H1 (cell line): ENCODE measurements at regions not wholly inside any gene's neighbourhood (a gene's known extent, or its start where the extent isn't known, plus 50 kb on each side); places are given as distances from the start of the nearest gene placed in this dataset.

ENCODE experiments used
- CTCF ChIA-PET: fragments of 300-600 bp; sonication (Branson Sonifier 250); formaldehyde crosslinking; loops from one replicate; lab custom pipeline; 2021; ENCODE audit not compliant: partially characterized antibody; lab: Charles Lee
- POLR2A ChIA-PET: fragments of 300-600 bp; sonication (Branson Sonifier 250); formaldehyde crosslinking; loops from one replicate; lab custom pipeline; 2021; ENCODE audit warnings: inconsistent platforms; ENCODE audit not compliant: partially characterized antibody; lab: Charles Lee
- DNase-seq, 2 experiments: peaks; one replicate each; pipeline versions ENCODE4 v3.0.0 to v3.0.0-alpha.2; 2010 to 2022; ENCODE audit warnings: low spot score in 2 of 2, low read depth in 1 of 2, mixed read lengths in 1 of 2
- FAIRE-seq: peaks from 2 replicates; lab custom pipeline; 2011; peaks lifted over from hg19 to GRCh38; lab: Jason Lieb, UNC
- H2AFZ ChIP-seq: 2 replicates; pipeline ENCODE4 v1.8.1; 2012; ENCODE audit warnings: low read length, inconsistent platforms
- H2AK5ac ChIP-seq: 2 replicates; pipeline ENCODE4 v1.6.1; 2013; ENCODE audit warnings: low read depth, low read length
- H2BK120ac ChIP-seq: replicated peaks from 2 replicates; pipeline ENCODE3; 2013; ENCODE audit warnings: low read depth, low read length, inconsistent platforms
- H2BK12ac ChIP-seq: 2 replicates; pipeline ENCODE4 v1.6.1; 2013; ENCODE audit warnings: low read depth, low read length
- H2BK15ac ChIP-seq: 2 replicates; pipeline ENCODE4 v1.6.1; 2013; ENCODE audit warnings: low read length
- H2BK20ac ChIP-seq: 2 replicates; pipeline ENCODE4 v1.6.1; 2013; ENCODE audit warnings: low read length
- H2BK5ac ChIP-seq: 2 replicates; pipeline ENCODE4 v1.6.1; 2013; ENCODE audit warnings: low read depth, low read length
- H3K14ac ChIP-seq: 2 replicates; pipeline ENCODE4 v1.6.1; 2013; ENCODE audit warnings: inconsistent platforms; ENCODE audit not compliant: insufficient read length
- H3K18ac ChIP-seq: 2 replicates; pipeline ENCODE4 v1.6.1; 2013; ENCODE audit warnings: low read length; ENCODE audit errors: extremely low read depth
- H3K23ac ChIP-seq: 2 replicates; pipeline ENCODE4 v1.6.1; 2013; ENCODE audit warnings: inconsistent platforms; ENCODE audit not compliant: insufficient read length
- H3K23me2 ChIP-seq: 2 replicates; pipeline ENCODE4 v1.6.1; 2013; ENCODE audit warnings: low read depth, low read length
- H3K27ac ChIP-seq: 2 replicates; pipeline ENCODE4 v1.6.1; 2011; ENCODE audit warnings: low read depth, low read length, inconsistent platforms
- H3K27me3 ChIP-seq, 4 experiments: replicated peaks in 1 of 4; 1 replicate in 1 of 4; 2 replicates in 3 of 4; pipeline versions ENCODE4 v1.6.1 to v1.8.1; 2011 to 2013; ENCODE audit warnings: low read length in 3 of 4, mild to moderate bottlenecking in 3 of 4, inconsistent platforms in 2 of 4, mixed read lengths in 2 of 4, moderate library complexity in 1 of 4; ENCODE audit not compliant: control insufficient read depth in 3 of 4, insufficient read depth in 3 of 4; ENCODE audit errors: extremely low read depth in 1 of 4
- H3K36me3 ChIP-seq, 4 experiments: 2 replicates each; pipeline versions ENCODE4 v1.6.1 to v1.8.1; 2011 to 2013; ENCODE audit warnings: mild to moderate bottlenecking in 4 of 4, low read length in 3 of 4, moderate library complexity in 2 of 4, control low read depth in 1 of 4, inconsistent platforms in 1 of 4; ENCODE audit not compliant: insufficient read depth in 4 of 4, control insufficient read depth in 2 of 4
- H3K4ac ChIP-seq: replicated peaks from 2 replicates; pipeline ENCODE3; 2013; ENCODE audit warnings: low read length, low read depth, mixed read lengths, inconsistent platforms; ENCODE audit not compliant: insufficient read length
- H3K4me1 ChIP-seq, 4 experiments: replicated peaks in 1 of 4; 1 replicate in 1 of 4; 2 replicates in 3 of 4; pipeline versions ENCODE4 v1.6.1 to v1.8.1; 2011 to 2013; ENCODE audit warnings: low read length in 3 of 4, inconsistent platforms in 2 of 4, mixed read lengths in 1 of 4; ENCODE audit not compliant: insufficient read depth in 4 of 4, control insufficient read depth in 3 of 4
- H3K4me2 ChIP-seq, 2 experiments: 2 replicates each; pipeline versions ENCODE4 v1.6.1 to v1.8.1; 2011 to 2013; ENCODE audit warnings: low read depth in 2 of 2, low read length in 2 of 2, control low read depth in 1 of 2, inconsistent platforms in 1 of 2, mild to moderate bottlenecking in 1 of 2; ENCODE audit not compliant: insufficient read depth in 1 of 2
- H3K4me3 ChIP-seq, 4 experiments: fragments of 200-600, 300-600 bp in 1 of 4; sonication (generic), shearing (Covaris generic), sonication (Bioruptor Twin) in 1 of 4; 2 replicates each; pipeline versions ENCODE4 v1.5.1 to v1.8.1; 2011 to 2016; ENCODE audit warnings: low read length in 4 of 4, low read depth in 3 of 4, control low read depth in 2 of 4, inconsistent platforms in 2 of 4, mild to moderate bottlenecking in 2 of 4, mixed read lengths in 1 of 4, moderate library complexity in 1 of 4; ENCODE audit not compliant: insufficient read depth in 2 of 4; ENCODE audit errors: extremely low read depth in 1 of 4
- H3K56ac ChIP-seq: replicated peaks from 2 replicates; pipeline ENCODE3; 2013; ENCODE audit warnings: low read depth, mild to moderate bottlenecking, mixed read lengths, low read length, inconsistent platforms; ENCODE audit not compliant: insufficient read length
- H3K79me1 ChIP-seq: 2 replicates; pipeline ENCODE4 v1.6.1; 2013; ENCODE audit warnings: low read depth, low read length, control low read depth
- H3K79me2 ChIP-seq, 2 experiments: 2 replicates each; pipeline versions ENCODE4 v1.6.1 to v1.8.1; 2012 to 2013; ENCODE audit warnings: low read length in 2 of 2, mild to moderate bottlenecking in 2 of 2, inconsistent platforms in 1 of 2; ENCODE audit not compliant: insufficient read depth in 2 of 2, control insufficient read depth in 1 of 2
- H3K9ac ChIP-seq, 4 experiments: replicated peaks in 1 of 4; 1 replicate in 1 of 4; 2 replicates in 3 of 4; pipeline versions ENCODE4 v1.6.1 to v1.8.1; 2011 to 2013; ENCODE audit warnings: low read depth in 3 of 4, low read length in 3 of 4, control low read depth in 2 of 4, mild to moderate bottlenecking in 2 of 4, moderate library complexity in 2 of 4, inconsistent platforms in 1 of 4; ENCODE audit errors: extremely low read depth in 1 of 4
- H3K9me3 ChIP-seq, 2 experiments: 2 replicates each; pipeline versions ENCODE4 v1.6.1 to v1.8.1; 2012 to 2013; ENCODE audit warnings: mild to moderate bottlenecking in 2 of 2, moderate library complexity in 2 of 2, control low read depth in 1 of 2, inconsistent platforms in 1 of 2, low read depth in 1 of 2, low read length in 1 of 2, mixed read lengths in 1 of 2; ENCODE audit not compliant: insufficient read depth in 2 of 2
- H4K20me1 ChIP-seq, 2 experiments: replicated peaks in 1 of 2; 2 replicates each; pipeline versions ENCODE3 to v1.8.1; 2011 to 2013; ENCODE audit warnings: inconsistent platforms in 2 of 2, low read length in 2 of 2, mild to moderate bottlenecking in 1 of 2; ENCODE audit not compliant: insufficient read depth in 2 of 2, control insufficient read depth in 1 of 2
- H4K5ac ChIP-seq: 2 replicates; pipeline ENCODE4 v1.6.1; 2013; ENCODE audit warnings: low read length, low read depth, mixed read lengths, inconsistent platforms; ENCODE audit not compliant: insufficient read length
- H4K8ac ChIP-seq: 2 replicates; pipeline ENCODE4 v1.8.0; 2013; ENCODE audit warnings: mild to moderate bottlenecking, moderate library complexity, low read length, inconsistent platforms; ENCODE audit not compliant: insufficient read depth; ENCODE audit errors: extremely low read depth
- H4K91ac ChIP-seq: replicated peaks from 2 replicates; pipeline ENCODE3; 2013; ENCODE audit warnings: low read length, mixed read lengths, inconsistent platforms; ENCODE audit not compliant: insufficient read length
- ATF2 ChIP-seq: IDR thresholded peaks from 2 replicates; pipeline ENCODE4 v1.6.1; 2012; ENCODE audit warnings: low read length, inconsistent platforms
- CBX8 ChIP-seq: fragments of 300-800, 300-1000 bp; sonication (generic); IDR thresholded peaks from 2 replicates; pipeline ENCODE4 v1.7.1; 2016; ENCODE audit warnings: low read depth, low read length, borderline replicate concordance
- EGR1 ChIP-seq: IDR thresholded peaks from 2 replicates; pipeline ENCODE4 v1.6.1; 2011; ENCODE audit warnings: low read depth, low read length, borderline replicate concordance
- EZH2 ChIP-seq: fragments of 200-600 bp; sonication (generic); IDR thresholded peaks from 2 replicates; pipeline ENCODE4 v1.7.1; 2012; ENCODE audit warnings: low read depth, mild to moderate bottlenecking, moderate library complexity, low read length, inconsistent platforms; ENCODE audit not compliant: severe bottlenecking
- GTF2F1 ChIP-seq: IDR thresholded peaks from 2 replicates; pipeline ENCODE4 v1.6.1; 2012; ENCODE audit warnings: low read depth, low read length, improper control_type of control experiment, borderline replicate concordance
- KDM4A ChIP-seq: IDR thresholded peaks from one replicate; pipeline ENCODE4 v1.7.1; 2012; ENCODE audit warnings: low read depth, mild to moderate bottlenecking, moderate library complexity, low read length, inconsistent platforms; ENCODE audit not compliant: severe bottlenecking
- RFX5 ChIP-seq: IDR thresholded peaks from 2 replicates; pipeline ENCODE4 v1.6.1; 2011; ENCODE audit warnings: low read depth, low read length, improper control_type of control experiment, borderline replicate concordance
- SIN3A ChIP-seq, 2 experiments: IDR thresholded peaks in 1 of 2; conservative IDR thresholded peaks in 1 of 2; 2 replicates each; pipeline ENCODE4 v1.6.1; 2011 to 2012; ENCODE audit warnings: low read length in 2 of 2, improper control_type of control experiment in 1 of 2, low read depth in 1 of 2, mild to moderate bottlenecking in 1 of 2
- TAF7 ChIP-seq: optimal IDR thresholded peaks from 2 replicates; pipeline ENCODE3; 2011; ENCODE audit warnings: low read depth, mild to moderate bottlenecking, inconsistent platforms, low read length, moderate library complexity, borderline replicate concordance
- WGBS, 2 experiments: shearing (Covaris generic) in 1 of 2; methylation state at CpG; one replicate each; pipeline versions ENCODE4 v1.1.6 to v1.1.7; 2013 to 2015; ENCODE audit warnings: low lambda C conversion rate in 2 of 2, mixed read lengths in 2 of 2, inconsistent platforms in 1 of 2, low coverage in 1 of 2, missing lambda C conversion rate in 1 of 2; ENCODE audit not compliant: insufficient replicate concordance in 2 of 2, insufficient coverage in 1 of 2, insufficient read length in 1 of 2; ENCODE audit errors: extremely low coverage in 1 of 2, missing lambda C conversion rate in 1 of 2; 5-methylcytosine and 5-hydroxymethylcytosine counted together

DNA sequence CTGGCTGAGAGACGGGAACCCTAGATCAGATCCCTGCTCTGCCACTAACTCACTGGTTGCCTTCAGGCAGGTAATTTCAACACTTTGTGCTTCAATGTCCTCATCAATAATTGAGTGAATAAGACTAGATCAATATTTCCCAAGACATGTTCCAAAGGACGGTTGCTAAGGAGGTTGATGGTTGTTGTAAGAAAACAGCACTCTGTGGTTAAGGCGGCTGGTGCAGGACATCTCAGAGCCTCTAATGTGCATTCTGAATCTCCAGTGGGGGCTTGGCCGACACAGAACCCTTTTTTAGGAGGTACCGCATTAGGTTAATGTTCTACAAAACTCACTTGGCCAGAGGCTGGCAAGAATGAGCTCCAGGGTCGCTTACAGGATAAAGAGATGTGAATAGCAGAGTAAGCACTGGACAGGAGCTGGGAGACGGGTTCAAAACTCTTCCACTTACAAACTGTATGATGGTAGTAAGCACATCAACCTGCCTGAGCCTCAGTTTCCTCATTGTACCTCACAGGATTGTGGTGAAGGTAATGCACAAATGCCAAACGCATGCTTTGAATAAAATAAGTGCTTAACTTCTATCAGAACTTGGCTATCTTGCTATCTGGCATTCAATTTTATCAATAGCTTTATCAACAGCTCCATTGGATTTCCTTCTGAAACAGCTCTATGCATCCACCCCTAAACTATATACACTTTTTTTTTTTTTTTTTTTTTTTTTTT is 136.9 kb upstream of the PARP11 start:
- no peak overlapping the region for H4K5ac ChIP-seq
- no peaks in the 10 kb centered on the region for H3K36me3 ChIP-seq
- 95% methylated on average over 8 of the region's 8 CpGs; no CpG with 5 or more reads in 1 of the 2 experiments for WGBS, 2 experiments
- DNase-seq (no peak), FAIRE-seq (no peak)
- no peak overlapping the region for H3K14ac ChIP-seq
- no peaks in the 10 kb centered on the region for H3K27me3 ChIP-seq
- H3K23ac ChIP-seq, result no peak overlapping the region
- ChIA-PET POLR2A (interaction anchor here (0.6 to 2.2 kb wide), 7 partner anchors 12 to 273 kb away, joined by 3 to 8 read pairs (median 4); partner anchors contain the start of gene CCND2), CTCF (interaction anchor here (0.6 to 9.1 kb wide), 8 partner anchors 10 to 179 kb away, joined by 3 to 59 read pairs (median 4); no protein-coding TSS in a partner anchor)
- H3K4ac ChIP-seq, result no peak overlapping the region
- no peak overlapping the region for H3K18ac ChIP-seq
- H2BK5ac ChIP-seq, result no peak overlapping the region
- no peak overlapping the region for H3K9ac ChIP-seq
- no peak overlapping the region for H4K91ac ChIP-seq
- no peaks in the 10 kb centered on the region for H4K20me1 ChIP-seq
- H2AK5ac ChIP-seq, result no peak overlapping the region
- H3K4me3 ChIP-seq, result no peak overlapping the region
- H4K8ac ChIP-seq, result no peak overlapping the region
- no peak overlapping the region for H3K4me2 ChIP-seq
- H3K79me2 ChIP-seq, result no peaks in the 10 kb centered on the region
- no peak overlapping the region for H2AFZ ChIP-seq
- H2BK20ac ChIP-seq, result no peak overlapping the region; the same call in 1 of the 2 replicates
- H3K9me3 ChIP-seq, result no peaks in the 10 kb centered on the region
- H3K56ac ChIP-seq, result no peak overlapping the region
- no peaks in the 10 kb centered on the region for H3K23me2 ChIP-seq
- H2BK15ac ChIP-seq, result no peak overlapping the region
- H3K27ac ChIP-seq, result no peak overlapping the region
- H3K4me1 ChIP-seq, result no peaks in the 10 kb centered on the region
- H2BK120ac ChIP-seq, result no peak overlapping the region
- H3K79me1 ChIP-seq, result no peaks in the 10 kb centered on the region
- H2BK12ac ChIP-seq, result peak overlapping the region; percentile 4; the same call in 1 of the 2 replicates
- TF ChIP-seq TAF7, result no peak
- no peak for TF ChIP-seq EZH2
- no peak for TF ChIP-seq ATF2
- TF ChIP-seq RFX5, result no peak
- TF ChIP-seq CBX8, result no peak
- TF ChIP-seq KDM4A, result no peak
- TF ChIP-seq GTF2F1, result no peak
- no peak for TF ChIP-seq SIN3A (conservative IDR thresholded peaks at IDR 0.05 in 1 of 2, IDR thresholded peaks at IDR 0.05 in 1 of 2; ENCODE audit: low read depth in 1 of 2, low read length in 2 of 2)
- no peak for TF ChIP-seq EGR1
